PFSK-1 (cell line): ENCODE measurements at regions not wholly inside any gene's neighbourhood (a gene's known extent, or its start where the extent isn't known, plus 50 kb on each side); places are given as distances from the start of the nearest gene placed in this dataset.

Experiments used
- POLR2AphosphoS5 ChIP-seq: IDR thresholded peaks from 2 replicates; pipeline ENCODE4 v1.6.1; 2012; ENCODE audit warnings: low read depth, mild to moderate bottlenecking, control low read depth, low read length, moderate library complexity
- TAF1 ChIP-seq: IDR thresholded peaks from 2 replicates; pipeline ENCODE4 v1.6.1; 2012; ENCODE audit warnings: low read length, control low read depth, borderline replicate concordance; ENCODE audit not compliant: insufficient read depth

- TF ChIP-seq TAF1 (no peak), POLR2AphosphoS5 (no peak)
These were observed 68.9 kb downstream of the FSCB start for GRCh38 chr14:44438221-44438620.
